ENCODE measurements at regions not wholly inside any gene's neighbourhood (a gene's known extent, or its start where the extent isn't known, plus 50 kb on each side); places are given as distances from the start of the nearest gene placed in this dataset.

- H3K36me3 ChIP-seq (replicated peaks; ENCODE audit: low read depth, low read length): no peaks in the 10 kb centered on the region
- no peak for TF ChIP-seq EZH2phosphoT487 (IDR thresholded peaks at IDR 0.05; ENCODE audit: low read depth)
- TF ChIP-seq, protein P1, sequence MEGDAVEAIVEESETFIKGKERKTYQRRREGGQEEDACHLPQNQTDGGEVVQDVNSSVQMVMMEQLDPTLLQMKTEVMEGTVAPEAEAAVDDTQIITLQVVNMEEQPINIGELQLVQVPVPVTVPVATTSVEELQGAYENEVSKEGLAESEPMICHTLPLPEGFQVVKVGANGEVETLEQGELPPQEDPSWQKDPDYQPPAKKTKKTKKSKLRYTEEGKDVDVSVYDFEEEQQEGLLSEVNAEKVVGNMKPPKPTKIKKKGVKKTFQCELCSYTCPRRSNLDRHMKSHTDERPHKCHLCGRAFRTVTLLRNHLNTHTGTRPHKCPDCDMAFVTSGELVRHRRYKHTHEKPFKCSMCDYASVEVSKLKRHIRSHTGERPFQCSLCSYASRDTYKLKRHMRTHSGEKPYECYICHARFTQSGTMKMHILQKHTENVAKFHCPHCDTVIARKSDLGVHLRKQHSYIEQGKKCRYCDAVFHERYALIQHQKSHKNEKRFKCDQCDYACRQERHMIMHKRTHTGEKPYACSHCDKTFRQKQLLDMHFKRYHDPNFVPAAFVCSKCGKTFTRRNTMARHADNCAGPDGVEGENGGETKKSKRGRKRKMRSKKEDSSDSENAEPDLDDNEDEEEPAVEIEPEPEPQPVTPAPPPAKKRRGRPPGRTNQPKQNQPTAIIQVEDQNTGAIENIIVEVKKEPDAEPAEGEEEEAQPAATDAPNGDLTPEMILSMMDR (IDR thresholded peaks at IDR 0.05; ENCODE audit: low read depth, low read length): no peak
- no peaks in the 10 kb centered on the region for H4K20me1 ChIP-seq (ENCODE audit: insufficient read depth, low read length)
- no peaks in the 10 kb centered on the region for H3K9me3 ChIP-seq (ENCODE audit: insufficient read depth, low read length)
- H3K79me2 ChIP-seq (ENCODE audit: low read length): no peaks in the 10 kb centered on the region
- H3K27me3 ChIP-seq (ENCODE audit: low read depth, low read length): no peaks in the 10 kb centered on the region
- H3K4me1 ChIP-seq (ENCODE audit: low read length): no peaks in the 10 kb centered on the region
- H3K4me2 ChIP-seq (ENCODE audit: low read length): no peak overlapping the region
- H3K9ac ChIP-seq (ENCODE audit: low read length): no peak overlapping the region
- no peak overlapping the region for H3K4me3 ChIP-seq (ENCODE audit: low read length)
- H3K27ac ChIP-seq (ENCODE audit: low read length): no peak overlapping the region
- no peak overlapping the region for H2AFZ ChIP-seq (ENCODE audit: low read depth, low read length)
These were observed 325.5 kb upstream of the IMPG1 start for GRCh38 chr6:76397966-76398365.

GRCh38 chr6:76382201-76382600 is 309.7 kb upstream of the IMPG1 start:
- H3K9me3 ChIP-seq (ENCODE audit: insufficient read depth, low read length): no peaks in the 10 kb centered on the region
- no peaks in the 10 kb centered on the region for H3K79me2 ChIP-seq (ENCODE audit: low read length)
- H3K36me3 ChIP-seq (replicated peaks; ENCODE audit: low read depth, low read length): no peaks in the 10 kb centered on the region
- no peak overlapping the region for H3K4me2 ChIP-seq (ENCODE audit: low read length)
- H4K20me1 ChIP-seq (ENCODE audit: insufficient read depth, low read length): no peaks in the 10 kb centered on the region
- H3K27me3 ChIP-seq (ENCODE audit: low read depth, low read length): no peaks in the 10 kb centered on the region
- no peak overlapping the region for H2AFZ ChIP-seq (ENCODE audit: low read depth, low read length)
- no peak for TF ChIP-seq EZH2phosphoT487 (IDR thresholded peaks at IDR 0.05; ENCODE audit: low read depth)
- TF ChIP-seq, protein P1 (IDR thresholded peaks at IDR 0.05; ENCODE audit: low read depth, low read length): no peak
- no peak overlapping the region for H3K27ac ChIP-seq (ENCODE audit: low read length)
- no peaks in the 10 kb centered on the region for H3K4me1 ChIP-seq (ENCODE audit: low read length)
- no peak overlapping the region for H3K9ac ChIP-seq (ENCODE audit: low read length)
- H3K4me3 ChIP-seq (ENCODE audit: low read length): no peak overlapping the region

DNA sequence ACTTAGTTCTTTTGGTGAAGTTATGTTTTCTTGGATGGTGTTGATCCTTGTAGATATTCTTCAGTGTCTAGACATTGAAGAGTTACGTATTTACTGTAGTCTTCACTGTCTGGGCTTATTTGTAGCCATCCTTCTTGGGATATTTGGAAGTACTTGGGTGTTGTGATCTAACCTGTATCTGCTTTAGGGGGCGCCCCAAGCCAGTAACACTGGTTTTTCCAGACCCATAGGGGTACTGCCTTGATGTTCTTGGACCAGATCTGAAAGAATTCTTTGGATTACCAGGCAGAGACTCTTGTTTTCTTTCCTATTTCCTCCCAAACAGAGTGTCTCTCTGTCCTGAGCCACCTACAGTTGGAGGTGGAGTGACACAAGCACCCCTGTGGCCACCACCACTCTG is 309.1 kb upstream of the IMPG1 start:
- H3K27me3 ChIP-seq (ENCODE audit: low read depth, low read length): no peaks in the 10 kb centered on the region
- H3K27ac ChIP-seq (ENCODE audit: low read length): no peak overlapping the region
- no peak overlapping the region for H3K4me3 ChIP-seq (ENCODE audit: low read length)
- no peak overlapping the region for H2AFZ ChIP-seq (ENCODE audit: low read depth, low read length)
- no peaks in the 10 kb centered on the region for H3K36me3 ChIP-seq (replicated peaks; ENCODE audit: low read depth, low read length)
- H3K4me2 ChIP-seq (ENCODE audit: low read length): no peak overlapping the region
- H3K4me1 ChIP-seq (ENCODE audit: low read length): no peaks in the 10 kb centered on the region
- no peaks in the 10 kb centered on the region for H3K79me2 ChIP-seq (ENCODE audit: low read length)
- H4K20me1 ChIP-seq (ENCODE audit: insufficient read depth, low read length): no peaks in the 10 kb centered on the region
- no peak overlapping the region for H3K9ac ChIP-seq (ENCODE audit: low read length)
- H3K9me3 ChIP-seq (ENCODE audit: insufficient read depth, low read length): no peaks in the 10 kb centered on the region
- TF ChIP-seq, protein P1 (IDR thresholded peaks at IDR 0.05; ENCODE audit: low read depth, low read length): no peak
- TF ChIP-seq EZH2phosphoT487 (IDR thresholded peaks at IDR 0.05; ENCODE audit: low read depth): no peak

DNA sequence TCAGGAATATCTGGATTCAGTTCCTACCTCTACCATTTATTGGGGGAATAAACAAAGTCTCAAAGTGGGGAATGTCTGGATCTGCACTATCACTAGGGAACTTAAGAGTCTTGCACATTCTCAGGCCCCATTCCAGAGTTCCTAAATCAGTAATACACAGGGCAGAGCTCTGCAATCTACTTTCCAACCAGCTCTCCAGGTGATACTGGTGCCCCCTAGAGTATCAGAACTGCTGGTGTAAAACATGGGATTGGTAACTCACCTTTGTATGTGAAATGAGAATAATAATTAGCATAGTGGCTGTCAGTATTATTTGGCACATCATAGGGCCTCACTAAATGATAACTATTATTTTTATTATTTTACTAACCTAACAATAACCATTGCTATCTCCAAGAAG is 278.8 kb upstream of the IMPG1 start:
- Histone ChIP-seq H3K4me2 (ENCODE audit: low read length) (no peak overlapping the region), H3K36me3 (replicated peaks; ENCODE audit: low read depth, low read length) (no peaks in the 10 kb centered on the region), H3K27ac (ENCODE audit: low read length) (no peak overlapping the region), H4K20me1 (ENCODE audit: insufficient read depth, low read length) (no peaks in the 10 kb centered on the region), H3K4me1 (ENCODE audit: low read length) (no peaks in the 10 kb centered on the region), H3K79me2 (ENCODE audit: low read length) (no peaks in the 10 kb centered on the region), H3K27me3 (ENCODE audit: low read depth, low read length) (no peaks in the 10 kb centered on the region), H2AFZ (ENCODE audit: low read depth, low read length) (no peak overlapping the region), H3K4me3 (ENCODE audit: low read length) (no peak overlapping the region), H3K9ac (ENCODE audit: low read length) (no peak overlapping the region), H3K9me3 (ENCODE audit: insufficient read depth, low read length) (no peaks in the 10 kb centered on the region)
- no peak for TF ChIP-seq EZH2phosphoT487 (IDR thresholded peaks at IDR 0.05; ENCODE audit: low read depth)
- TF ChIP-seq, protein P1 (IDR thresholded peaks at IDR 0.05; ENCODE audit: low read depth, low read length): peak; percentile 47

Data from OCI-LY3 (cell line).